ENCODE measurements at regions not wholly inside any gene's neighbourhood (a gene's known extent, or its start where the extent isn't known, plus 50 kb on each side); places are given as distances from the start of the nearest gene placed in this dataset.

DNA sequence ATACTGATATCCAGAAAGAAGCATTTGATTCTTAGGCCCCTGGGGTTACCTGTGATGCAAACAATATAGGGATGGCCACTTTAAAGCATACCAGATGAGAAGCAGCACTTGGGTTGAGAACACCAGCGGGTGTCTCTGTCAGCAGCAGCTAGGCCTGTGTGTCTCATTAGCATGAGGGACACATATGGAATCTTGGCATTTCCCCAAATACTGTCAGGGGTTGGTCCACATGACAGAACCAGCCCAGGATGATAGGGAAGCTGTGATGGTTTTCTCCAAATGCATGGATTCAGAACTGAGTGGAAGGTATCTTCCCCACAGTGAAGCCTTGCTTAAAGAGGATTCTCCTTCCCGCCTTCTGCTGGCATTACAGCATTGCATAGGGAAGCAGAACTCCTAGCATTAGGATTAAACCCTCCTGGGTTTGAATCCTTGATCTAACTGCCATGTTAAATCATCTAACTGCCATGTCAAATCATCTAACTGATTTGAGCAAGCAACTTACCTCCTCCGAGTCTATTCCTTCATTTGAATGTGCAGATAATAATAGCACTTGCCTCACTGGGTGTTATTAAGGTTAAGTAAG lies 111.5 kb upstream of the WSCD2 start:
- Mint-ChIP-seq H3K4me1 (no peaks in the 10 kb centered on the region), H3K36me3 (ENCODE audit: low read depth) (no peaks in the 10 kb centered on the region), H3K9me3 (no peaks in the 10 kb centered on the region), H3K27ac (no peak overlapping the region), H3K4me3 (no peak overlapping the region), H3K27me3 (peaks cover 17% of the 10 kb centered on the region)
- ATAC-seq (replicated peaks), result no peak

- Mint-ChIP-seq H3K4me1 (no peaks in the 10 kb centered on the region), H3K27me3 (peaks cover 4% of the 10 kb centered on the region), H3K27ac (no peak overlapping the region), H3K4me3 (no peak overlapping the region), H3K9me3 (no peaks in the 10 kb centered on the region), H3K36me3 (ENCODE audit: low read depth) (no peaks in the 10 kb centered on the region)
- ATAC-seq (replicated peaks), result no peak
Observed at GRCh38 chr12:108019862-108020261, 109.2 kb upstream of the WSCD2 start.

GRCh38 chr12:108021141-108021540 lies 107.9 kb upstream of the WSCD2 start:
- H3K9me3 Mint-ChIP-seq, result no peaks in the 10 kb centered on the region
- H3K4me3 Mint-ChIP-seq, result no peak overlapping the region
- no peaks in the 10 kb centered on the region for H3K36me3 Mint-ChIP-seq (ENCODE audit: low read depth)
- no peak for ATAC-seq (replicated peaks)
- no peaks in the 10 kb centered on the region for H3K4me1 Mint-ChIP-seq
- peaks cover 4% of the 10 kb centered on the region for H3K27me3 Mint-ChIP-seq
- no peak overlapping the region for H3K27ac Mint-ChIP-seq

- H3K4me3 Mint-ChIP-seq, result no peak overlapping the region
Observed at GRCh38 chr12:108021949-108022522, 107.1 kb upstream of the WSCD2 start.

GRCh38 chr12:108029051-108029835 lies 99.8 kb upstream of the WSCD2 start:
- ATAC-seq (replicated peaks), result no peak
- Mint-ChIP-seq H3K27me3 (no peaks in the 10 kb centered on the region), H3K4me1 (peaks cover 4% of the 10 kb centered on the region)

More at GRCh38 chr12:108021949-108022522, 107.1 kb upstream of the WSCD2 start:
- H3K27ac Mint-ChIP-seq, result no peak overlapping the region
- H3K4me1 Mint-ChIP-seq, result no peaks in the 10 kb centered on the region
- H3K27me3 Mint-ChIP-seq, result peaks cover 4% of the 10 kb centered on the region
- no peak for ATAC-seq (replicated peaks)
- no peaks in the 10 kb centered on the region for H3K36me3 Mint-ChIP-seq (ENCODE audit: low read depth)
- H3K9me3 Mint-ChIP-seq, result no peaks in the 10 kb centered on the region

DNA sequence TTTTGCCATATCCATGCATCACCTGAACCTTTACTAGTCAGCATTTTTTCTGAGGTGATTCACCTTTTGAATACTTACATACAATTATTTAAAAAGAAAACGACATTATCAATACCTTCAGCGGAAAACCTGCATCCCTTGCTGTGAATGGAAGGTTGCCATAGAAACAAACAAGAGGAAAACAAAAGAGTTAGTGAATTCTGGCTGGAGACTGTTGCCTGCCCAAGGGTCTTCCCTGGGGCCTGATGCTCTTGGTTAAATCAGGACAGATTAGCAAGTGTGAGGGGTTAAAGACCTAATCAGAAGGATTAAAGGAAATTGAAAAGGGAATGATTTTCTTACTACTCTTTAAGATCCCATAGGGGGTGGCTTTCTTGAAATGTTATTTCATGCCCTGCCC lies 96.0 kb upstream of the WSCD2 start:
- Mint-ChIP-seq H3K9me3 (peaks cover 4% of the 10 kb centered on the region), H3K27ac (no peak overlapping the region), H3K36me3 (ENCODE audit: low read depth) (no peaks in the 10 kb centered on the region), H3K4me1 (peaks cover 4% of the 10 kb centered on the region), H3K27me3 (no peaks in the 10 kb centered on the region), H3K4me3 (no peak overlapping the region)
- no peak for ATAC-seq (replicated peaks)

More at GRCh38 chr12:108029051-108029835, 99.8 kb upstream of the WSCD2 start:
- no peaks in the 10 kb centered on the region for H3K9me3 Mint-ChIP-seq
- no peak overlapping the region for H3K4me3 Mint-ChIP-seq
- H3K27ac Mint-ChIP-seq, result no peak overlapping the region
- H3K36me3 Mint-ChIP-seq (ENCODE audit: low read depth), result no peaks in the 10 kb centered on the region

DNA sequence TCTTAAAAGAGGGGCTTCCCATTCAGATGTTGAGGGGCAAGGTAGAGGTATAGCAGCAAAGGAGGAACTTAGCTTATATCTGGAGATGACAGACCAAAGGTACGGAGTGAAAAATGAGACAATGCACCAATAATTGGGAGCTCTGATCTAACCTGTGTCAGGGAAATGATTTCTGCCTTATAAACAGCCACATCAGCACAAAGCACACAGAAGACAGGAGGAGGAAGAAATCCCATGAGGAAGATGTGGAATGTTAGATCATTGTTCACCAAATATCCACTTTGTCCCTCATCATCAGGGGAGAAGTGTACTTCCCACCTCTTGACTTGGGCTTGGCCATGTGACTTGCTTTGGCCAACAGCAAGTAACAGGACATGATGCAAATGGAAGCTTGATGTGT lies 93.7 kb upstream of the WSCD2 start:
- Mint-ChIP-seq H3K4me3 (no peak overlapping the region), H3K27me3 (no peaks in the 10 kb centered on the region), H3K4me1 (peaks cover 4% of the 10 kb centered on the region)

DNA sequence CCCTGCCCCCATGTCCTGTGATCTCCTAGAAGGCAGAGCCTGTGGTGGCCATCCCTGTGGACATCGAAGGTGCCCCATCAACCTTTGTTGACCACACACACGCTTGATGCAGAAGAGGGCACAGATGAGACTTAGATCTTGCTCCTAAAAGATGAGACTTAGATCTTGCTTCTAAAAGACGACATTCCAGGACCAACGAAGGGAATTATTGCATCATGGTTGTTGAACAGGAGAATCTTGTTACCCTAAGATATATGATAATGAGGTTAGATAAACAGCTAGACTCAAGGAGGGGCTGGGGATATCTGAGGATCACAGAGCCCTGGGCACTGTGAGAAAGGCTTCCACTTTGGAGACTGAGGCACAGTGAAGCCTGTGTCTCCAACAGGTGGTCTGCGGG lies 91.1 kb upstream of the WSCD2 start:
- Mint-ChIP-seq H3K27me3 (no peaks in the 10 kb centered on the region), H3K4me3 (no peak overlapping the region), H3K27ac (no peak overlapping the region), H3K36me3 (ENCODE audit: low read depth) (no peaks in the 10 kb centered on the region), H3K4me1 (peaks cover 3% of the 10 kb centered on the region), H3K9me3 (peaks cover 4% of the 10 kb centered on the region)
- no peak for ATAC-seq (replicated peaks)

More for the DNA sequence above, 93.7 kb upstream of the WSCD2 start:
- H3K9me3 Mint-ChIP-seq, result peaks cover 4% of the 10 kb centered on the region
- H3K36me3 Mint-ChIP-seq (ENCODE audit: low read depth), result no peaks in the 10 kb centered on the region
- H3K27ac Mint-ChIP-seq, result no peak overlapping the region
- ATAC-seq (replicated peaks), result no peak

- H3K27me3 Mint-ChIP-seq, result no peaks in the 10 kb centered on the region
- H3K36me3 Mint-ChIP-seq (ENCODE audit: low read depth), result no peaks in the 10 kb centered on the region
- no peak overlapping the region for H3K27ac Mint-ChIP-seq
- peaks cover 4% of the 10 kb centered on the region for H3K9me3 Mint-ChIP-seq
- ATAC-seq (replicated peaks), result no peak
- peaks cover 3% of the 10 kb centered on the region for H3K4me1 Mint-ChIP-seq
- H3K4me3 Mint-ChIP-seq, result no peak overlapping the region
Observed at GRCh38 chr12:108039794-108040193, 89.3 kb upstream of the WSCD2 start.

DNA sequence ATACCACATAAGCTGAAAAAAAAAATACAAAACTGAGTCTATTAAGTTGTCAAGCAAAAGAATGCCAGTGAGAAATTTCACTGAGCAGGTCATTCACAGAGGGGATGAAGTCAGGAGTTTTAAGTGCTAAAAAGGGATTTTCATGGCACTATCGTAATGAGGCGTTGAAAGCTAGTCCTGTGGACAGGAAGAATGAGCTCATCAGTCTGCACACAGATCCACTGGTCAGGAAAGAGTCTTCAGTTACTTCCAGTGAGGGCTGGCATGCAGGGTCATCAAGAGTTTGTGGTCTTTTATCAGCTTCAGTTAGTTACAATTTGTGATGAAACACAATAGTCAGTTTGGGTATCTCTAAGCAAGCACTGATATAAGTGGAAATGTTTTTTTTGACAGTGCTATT lies 88.1 kb upstream of the WSCD2 start:
- no peaks in the 10 kb centered on the region for H3K9me3 Mint-ChIP-seq
- H3K4me3 Mint-ChIP-seq, result no peak overlapping the region
- H3K27ac Mint-ChIP-seq, result no peak overlapping the region
- no peaks in the 10 kb centered on the region for H3K36me3 Mint-ChIP-seq (ENCODE audit: low read depth)
- peaks cover 7% of the 10 kb centered on the region for H3K4me1 Mint-ChIP-seq
- H3K27me3 Mint-ChIP-seq, result peaks cover 4% of the 10 kb centered on the region
- ATAC-seq (replicated peaks), result no peak

GRCh38 chr12:108043286-108043685 lies 85.8 kb upstream of the WSCD2 start:
- Mint-ChIP-seq H3K4me3 (no peak overlapping the region), H3K27ac (no peak overlapping the region), H3K9me3 (no peaks in the 10 kb centered on the region), H3K4me1 (peaks cover 17% of the 10 kb centered on the region), H3K27me3 (peaks cover 4% of the 10 kb centered on the region), H3K36me3 (ENCODE audit: low read depth) (no peaks in the 10 kb centered on the region)
- no peak for ATAC-seq (replicated peaks)

DNA sequence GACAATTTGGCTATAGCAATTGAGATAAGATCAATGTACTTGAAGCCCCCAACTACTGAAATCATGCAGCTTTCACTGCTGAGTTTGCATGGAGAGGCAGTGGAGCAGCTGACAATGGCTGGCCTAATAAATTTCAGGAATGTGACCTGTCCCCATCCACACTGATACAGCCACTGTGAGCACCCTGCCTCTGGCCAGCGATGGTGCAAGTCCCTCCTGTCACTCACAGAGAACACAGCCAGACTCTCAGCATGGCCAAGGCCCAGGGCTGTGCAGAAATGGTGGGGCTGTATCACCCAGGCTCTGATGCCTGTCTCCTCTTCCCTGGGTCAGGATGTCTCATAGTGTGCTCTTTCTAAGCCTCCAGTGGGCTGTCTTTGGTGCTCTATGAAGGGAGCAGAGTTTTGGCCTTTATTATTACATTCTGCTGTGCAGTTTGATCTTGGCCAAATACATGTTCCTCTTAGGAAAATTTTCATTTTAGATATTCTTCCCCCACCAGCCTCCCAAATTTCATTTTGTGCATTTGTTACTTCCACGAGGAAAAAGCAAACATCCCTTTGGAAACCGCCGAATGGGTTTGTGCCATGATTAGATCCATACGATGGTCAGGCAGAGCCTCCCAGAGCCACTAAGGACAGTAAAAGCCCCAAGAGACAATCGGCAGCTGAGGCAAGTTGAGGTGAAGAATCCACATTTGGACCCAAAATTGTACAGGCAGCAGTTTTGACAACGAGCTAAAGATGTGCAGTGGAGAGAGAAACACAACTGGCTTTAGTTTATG lies 85.1 kb upstream of the WSCD2 start:
- no peaks in the 10 kb centered on the region for H3K9me3 Mint-ChIP-seq

GRCh38 chr12:108046135-108046534 lies 83.0 kb upstream of the WSCD2 start:
- Mint-ChIP-seq H3K27ac (no peak overlapping the region), H3K4me3 (peak overlapping the region; percentile 59), H3K27me3 (peaks cover 4% of the 10 kb centered on the region), H3K4me1 (peaks cover 14% of the 10 kb centered on the region), H3K9me3 (no peaks in the 10 kb centered on the region), H3K36me3 (ENCODE audit: low read depth) (no peaks in the 10 kb centered on the region)
- ATAC-seq (replicated peaks), result peak; percentile 23

More for the DNA sequence above, 85.1 kb upstream of the WSCD2 start:
- Mint-ChIP-seq H3K4me1 (peaks cover 17% of the 10 kb centered on the region), H3K36me3 (ENCODE audit: low read depth) (no peaks in the 10 kb centered on the region), H3K4me3 (no peak overlapping the region), H3K27ac (no peak overlapping the region), H3K27me3 (peaks cover 4% of the 10 kb centered on the region)
- no peak for ATAC-seq (replicated peaks)

DNA sequence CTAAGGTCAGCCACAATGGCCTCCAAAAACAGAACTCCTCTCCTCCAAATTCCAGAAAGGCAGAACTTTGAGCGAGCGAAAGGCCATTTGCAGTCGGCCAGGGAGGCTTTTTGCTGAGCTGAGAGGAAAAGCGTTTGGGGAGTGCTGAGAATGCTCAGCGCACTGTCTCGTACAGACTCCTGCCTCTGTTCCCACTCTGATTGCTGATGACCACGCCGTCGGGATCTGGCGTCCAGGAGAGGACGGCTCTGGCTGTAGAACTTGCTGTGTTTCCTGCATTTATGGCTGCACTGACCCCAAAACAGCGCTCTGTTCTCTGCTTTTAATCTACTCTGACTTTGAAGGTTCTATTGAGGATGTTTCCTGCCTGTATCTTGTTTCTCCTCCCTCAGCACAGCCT lies 82.4 kb upstream of the WSCD2 start:
- peak overlapping the region; percentile 59 for H3K4me3 Mint-ChIP-seq
- peaks cover 14% of the 10 kb centered on the region for H3K4me1 Mint-ChIP-seq
- no peaks in the 10 kb centered on the region for H3K36me3 Mint-ChIP-seq (ENCODE audit: low read depth)
- peaks cover 4% of the 10 kb centered on the region for H3K27me3 Mint-ChIP-seq
- H3K27ac Mint-ChIP-seq, result peak overlapping the region; percentile 16
- no peaks in the 10 kb centered on the region for H3K9me3 Mint-ChIP-seq
- peak; percentile 12 for ATAC-seq (replicated peaks)
